Body of pancreas (tissue), 4 donors: ENCODE measurements at regions not wholly inside any gene's neighbourhood (a gene's known extent, or its start where the extent isn't known, plus 50 kb on each side); places are given as distances from the start of the nearest gene placed in this dataset.

Source experiments
- ATAC-seq: fragments of 150-250 bp; one replicate; pipeline ENCODE4 v1.9.1; 2016
- DNase-seq, 4 donors: peaks; one replicate each; pipeline ENCODE4 v3.0.0-alpha.2; 2019
- H3K27ac ChIP-seq, 4 donors: fragments of 200-600 bp; sonication (generic); 1 replicate in 3 of 4; 2 replicates in 1 of 4; pipeline versions ENCODE4 v1.5.1 to v1.6.1; 2016 to 2019; ENCODE audit warnings: mild to moderate bottlenecking in 1 of 4, mixed read lengths in 1 of 4, moderate library complexity in 1 of 4
- H3K27me3 ChIP-seq, 2 donors: fragments of 200-600 bp; sonication (generic); one replicate each; pipeline ENCODE4 v1.6.0; 2016; ENCODE audit warnings: mild to moderate bottlenecking in 1 of 2
- H3K36me3 ChIP-seq, 2 donors: fragments of 200-600 bp; sonication (generic); replicated peaks in 1 of 2; 2 replicates each; pipeline ENCODE4 v1.5.1; 2016; ENCODE audit warnings: low read depth in 2 of 2; ENCODE audit not compliant: insufficient read depth in 1 of 2
- H3K4me1 ChIP-seq: fragments of 200-600 bp; sonication (generic); one replicate; pipeline ENCODE4 v1.6.0; 2016
- H3K4me3 ChIP-seq, 2 donors: fragments of 200-600 bp; sonication (generic); 1 replicate in 1 of 2; 2 replicates in 1 of 2; pipeline ENCODE4 v1.5.1; 2016 to 2019
- H3K9me3 ChIP-seq, 3 donors: fragments of 200-600 bp; sonication (generic); 1 replicate in 2 of 3; 2 replicates in 1 of 3; pipeline ENCODE4 v1.5.1; 2016
- CTCF ChIP-seq, 7 experiments: fragments of 450-650 bp in 4 of 7; fragments of 200-600 bp in 3 of 7; sonication (generic) in 3 of 7; IDR thresholded peaks; one replicate each; pipeline ENCODE4 v1.5.1; 2016 to 2019; ENCODE audit warnings: antibody characterized with exemption in 7 of 7
- POLR2A ChIP-seq, 3 donors: fragments of 450-650 bp; IDR thresholded peaks; one replicate each; pipeline ENCODE4 v1.6.1; 2016; ENCODE audit warnings: antibody characterized with exemption in 3 of 3, mild to moderate bottlenecking in 2 of 3
- WGBS, 2 donors: methylation state at CpG; one replicate each; pipeline ENCODE4 v1.1.5; 2017; 5-methylcytosine and 5-hydroxymethylcytosine counted together
- intact Hi-C: fragments of 100-400 bp; cut with DNase I; formaldehyde crosslinking; loops from one replicate; pipeline ENCODE4 v1.15.1; 2023

- Histone ChIP-seq H3K4me3 (no peak overlapping the region), H3K27me3 (peaks cover 0 to 3% of the 10 kb centered on the region in 2 donors), H3K27ac (no peak overlapping the region), H3K36me3 (no peaks in the 10 kb centered on the region), H3K9me3 (no peaks in the 10 kb centered on the region), H3K4me1 (no peaks in the 10 kb centered on the region)
- ATAC-seq = no peak
- TF ChIP-seq POLR2A (IDR thresholded peaks at IDR 0.05) (no peak), CTCF (IDR thresholded peaks at IDR 0.05) (no peak)
- WGBS, 2 donors = 80 to 87% methylated on average over 6 of the region's 6 CpGs
- intact Hi-C loops = no loop called here
- DNase-seq = no peak
These were observed 156.8 kb upstream of the PDZRN3 start for GRCh38 chr3:73781541-73781940.

GRCh38 chr3:73774645-73775044, 149.9 kb upstream of the PDZRN3 start:
- TF ChIP-seq CTCF (IDR thresholded peaks at IDR 0.05) (no peak), POLR2A (IDR thresholded peaks at IDR 0.05) (no peak)
- 57 to 66% methylated on average over 2 of the region's 2 CpGs for WGBS, 2 donors
- Histone ChIP-seq H3K9me3 (no peaks in the 10 kb centered on the region), H3K27ac (no peak overlapping the region), H3K36me3 (no peaks in the 10 kb centered on the region), H3K4me1 (no peaks in the 10 kb centered on the region), H3K4me3 (no peak overlapping the region), H3K27me3 (no peaks in the 10 kb centered on the region)
- DNase-seq (no peak), ATAC-seq (no peak)
- intact Hi-C loops = no loop called here

GRCh38 chr3:73773233-73773632, 148.5 kb upstream of the PDZRN3 start:
- ATAC-seq = no peak
- intact Hi-C loops = no loop called here
- WGBS, 2 donors = 14 to 31% methylated on average over 1 of the region's 1 CpG
- Histone ChIP-seq H3K27ac (no peak overlapping the region), H3K9me3 (no peaks in the 10 kb centered on the region), H3K4me1 (no peaks in the 10 kb centered on the region), H3K27me3 (no peaks in the 10 kb centered on the region), H3K36me3 (no peaks in the 10 kb centered on the region), H3K4me3 (no peak overlapping the region)
- TF ChIP-seq POLR2A (IDR thresholded peaks at IDR 0.05) = no peak
- no peak for TF ChIP-seq CTCF (IDR thresholded peaks at IDR 0.05)
- DNase-seq = no peak

- Histone ChIP-seq H3K9me3 (no peaks in the 10 kb centered on the region), H3K27ac (no peak overlapping the region), H3K36me3 (no peaks in the 10 kb centered on the region), H3K4me1 (no peaks in the 10 kb centered on the region), H3K4me3 (no peak overlapping the region), H3K27me3 (no peaks in the 10 kb centered on the region)
- WGBS, 2 donors = 74 to 77% methylated on average over 3 of the region's 3 CpGs
- DNase-seq (no peak), ATAC-seq (no peak)
- TF ChIP-seq CTCF (IDR thresholded peaks at IDR 0.05) = no peak
- no peak for TF ChIP-seq POLR2A (IDR thresholded peaks at IDR 0.05)
- intact Hi-C loops = no loop called here
These were observed 147.5 kb upstream of the PDZRN3 start for GRCh38 chr3:73772076-73772886.
